HG02678 (cell line): ENCODE measurements at regions not wholly inside any gene's neighbourhood (a gene's known extent, or its start where the extent isn't known, plus 50 kb on each side); places are given as distances from the start of the nearest gene placed in this dataset.

ENCODE experiments used
- ATAC-seq: cut with Tn5 transposase; IDR thresholded peaks from one replicate; pipeline ENCODE4 v1.9.1; 2021; ENCODE audit warnings: mild to moderate bottlenecking, moderate library complexity; ENCODE audit not compliant: unreplicated experiment

DNA sequence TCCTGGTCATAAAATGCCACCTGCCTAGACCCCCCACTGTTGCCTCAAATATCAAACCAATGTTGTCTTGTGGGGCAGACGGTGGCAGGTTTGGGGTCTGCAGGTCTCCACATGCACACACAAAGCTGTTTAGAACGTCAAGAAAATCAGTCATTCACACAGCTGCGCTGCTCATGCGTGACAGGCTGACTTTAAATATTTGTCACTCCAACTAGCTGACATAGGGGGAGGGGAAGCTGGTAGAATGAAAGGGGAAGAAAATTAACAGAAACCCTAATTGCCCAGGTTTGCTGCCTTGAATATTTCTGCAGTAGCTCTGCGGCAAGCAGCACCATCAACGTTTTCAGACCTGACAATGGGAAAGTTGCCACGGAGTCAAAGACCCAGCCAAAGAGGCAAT is 201.8 kb downstream of the ABHD5 start:
- ATAC-seq: peak; percentile 75

DNA sequence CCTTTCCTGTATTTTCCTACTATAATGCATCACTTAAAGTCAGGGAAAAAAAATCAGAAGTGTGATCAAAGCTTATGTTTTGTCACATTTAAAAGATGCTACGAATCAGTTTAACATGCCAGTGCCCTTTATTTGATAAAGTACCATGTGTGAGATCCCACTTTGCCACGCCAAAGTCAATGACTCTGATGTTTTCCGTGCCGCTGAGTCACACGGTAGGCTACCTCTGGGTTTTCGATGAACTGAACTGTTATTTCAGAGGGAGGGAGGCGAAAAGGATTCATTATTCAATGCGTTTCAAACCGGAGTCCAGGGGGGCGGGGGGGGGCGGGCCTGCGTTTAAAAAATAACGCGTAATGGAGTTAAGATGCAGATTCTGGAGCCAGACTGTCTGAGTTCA is 203.0 kb downstream of the ABHD5 start:
- ATAC-seq: no peak

DNA sequence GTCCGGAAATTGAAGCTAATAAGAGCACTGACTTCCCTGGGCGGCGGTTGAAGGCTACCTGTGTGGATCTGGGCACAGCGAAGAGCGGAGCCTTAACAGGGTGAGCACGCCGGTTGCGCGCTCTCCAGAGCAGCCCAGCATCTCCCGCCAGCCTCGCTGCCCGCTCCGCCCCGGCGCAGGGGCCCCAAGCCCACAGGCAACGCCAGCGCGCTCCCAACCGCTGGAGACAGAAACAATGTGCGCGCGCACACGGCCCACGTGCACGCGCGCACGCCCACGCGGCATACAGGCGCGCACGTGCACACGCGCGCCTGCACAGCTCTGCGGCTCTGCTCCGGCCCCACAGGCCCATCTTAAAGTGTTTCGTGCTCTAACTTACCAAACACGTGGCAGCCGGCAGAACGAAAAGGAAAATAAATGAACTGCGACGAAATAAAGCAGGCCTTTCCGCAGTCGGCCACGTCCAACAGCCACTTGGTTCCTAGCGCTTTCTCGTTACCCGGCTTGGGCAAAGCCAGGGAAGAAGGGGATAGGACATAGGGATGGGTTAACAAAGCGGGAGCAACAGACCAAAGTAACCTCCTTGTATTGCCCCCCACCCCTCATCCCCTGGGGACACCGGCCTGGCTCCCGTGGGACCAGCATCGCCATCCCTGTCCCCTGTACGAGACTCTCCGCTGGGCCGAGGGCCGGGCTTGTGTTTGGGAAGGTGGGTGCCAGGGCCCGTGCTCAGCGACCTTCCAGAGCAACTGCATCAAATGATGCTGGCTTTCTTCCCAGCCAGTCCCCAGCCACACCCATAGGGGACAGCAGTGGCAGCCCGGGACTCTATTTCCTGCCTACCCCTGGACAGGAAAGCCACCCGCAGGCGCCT is 203.7 kb downstream of the ABHD5 start:
- peak; percentile 59 for ATAC-seq

DNA sequence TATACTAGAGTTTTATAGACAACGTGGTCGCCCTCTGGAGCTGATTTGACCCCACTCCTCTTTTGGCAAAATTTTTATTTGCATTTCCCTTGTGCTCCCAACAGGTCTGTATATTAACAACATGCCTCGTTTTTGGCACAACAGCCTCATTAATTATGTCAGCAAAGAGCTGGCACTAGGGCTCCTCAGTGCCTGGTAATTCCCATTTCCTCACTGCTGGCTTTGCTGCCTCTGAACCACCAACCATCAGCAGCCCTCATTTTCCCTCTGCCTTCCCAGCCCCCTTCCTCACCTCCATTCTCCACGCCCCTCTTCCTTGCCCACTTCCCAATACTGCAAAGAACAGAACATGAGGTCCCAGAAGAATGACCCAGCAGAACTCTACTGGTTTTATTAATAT is 204.8 kb downstream of the ABHD5 start:
- no peak for ATAC-seq

DNA sequence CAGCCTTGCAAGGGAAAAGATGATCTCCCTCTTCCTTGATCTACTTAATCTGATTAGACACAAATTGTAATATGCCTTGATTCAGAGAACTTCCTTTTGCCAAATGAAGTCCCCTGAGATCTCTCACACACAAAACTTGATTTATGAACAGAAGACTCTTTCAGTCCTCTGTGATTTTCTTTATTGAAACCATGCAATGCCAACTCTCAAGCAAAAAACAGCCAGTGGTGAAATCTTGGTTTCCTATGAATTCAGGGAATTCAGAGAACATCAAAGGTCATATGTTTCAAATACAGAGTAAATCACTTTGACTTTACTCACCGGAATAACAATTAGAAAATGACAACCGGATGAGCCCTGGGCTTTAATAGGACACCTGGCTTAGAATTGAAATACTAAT is 211.7 kb downstream of the ABHD5 start:
- no peak for ATAC-seq

DNA sequence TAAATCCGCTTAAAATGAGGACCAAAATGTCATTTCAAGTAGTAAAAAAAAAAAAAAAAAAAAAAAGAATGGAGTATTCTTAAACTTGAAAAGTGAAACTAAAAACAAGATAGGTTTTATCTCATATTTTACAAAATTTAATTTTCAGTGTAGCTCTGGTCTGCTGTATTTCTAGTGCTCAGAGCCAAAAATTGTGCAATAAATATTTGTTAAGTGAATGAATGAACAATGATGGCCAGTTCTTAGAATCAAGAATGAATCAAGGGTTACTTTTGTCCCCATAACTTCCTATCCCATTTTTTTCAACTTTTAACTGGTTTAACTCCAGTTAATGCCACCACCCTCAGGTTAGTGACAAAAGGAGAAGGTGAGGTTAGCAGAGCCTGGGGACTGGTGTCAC is 214.4 kb downstream of the ABHD5 start:
- no peak for ATAC-seq

DNA sequence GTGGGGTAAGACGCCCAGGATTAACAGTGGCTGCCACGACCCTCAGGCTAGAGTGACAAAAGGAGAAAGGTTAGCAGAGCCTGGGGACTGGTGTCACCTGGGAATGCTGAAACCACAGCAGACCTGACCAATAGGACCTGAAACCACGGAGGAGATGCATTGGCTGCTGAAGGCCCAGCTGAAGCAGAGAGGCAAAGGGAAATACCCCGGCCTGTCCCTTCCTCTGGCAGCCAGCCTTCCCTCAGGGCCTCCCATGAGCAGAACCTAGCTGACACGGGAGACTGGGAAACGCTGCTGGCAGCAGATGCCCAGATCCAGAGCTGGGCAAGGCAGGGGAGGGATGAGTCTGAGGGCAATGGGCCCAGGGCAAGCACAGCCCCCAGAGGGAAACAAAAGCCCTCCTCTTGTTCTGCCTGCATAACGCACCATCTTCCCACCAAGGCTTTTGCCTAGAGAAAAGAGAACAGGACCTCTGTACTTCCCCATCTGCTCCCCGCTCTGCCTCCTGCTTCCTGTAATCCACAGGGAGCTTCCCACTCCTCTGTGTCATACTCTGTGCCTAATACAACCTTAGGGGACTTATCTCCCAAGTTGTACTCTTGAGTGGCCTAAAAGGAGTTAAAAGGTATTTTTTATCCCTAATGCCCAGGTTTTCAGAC is 216.2 kb downstream of the ABHD5 start:
- peak; percentile 44 for ATAC-seq

DNA sequence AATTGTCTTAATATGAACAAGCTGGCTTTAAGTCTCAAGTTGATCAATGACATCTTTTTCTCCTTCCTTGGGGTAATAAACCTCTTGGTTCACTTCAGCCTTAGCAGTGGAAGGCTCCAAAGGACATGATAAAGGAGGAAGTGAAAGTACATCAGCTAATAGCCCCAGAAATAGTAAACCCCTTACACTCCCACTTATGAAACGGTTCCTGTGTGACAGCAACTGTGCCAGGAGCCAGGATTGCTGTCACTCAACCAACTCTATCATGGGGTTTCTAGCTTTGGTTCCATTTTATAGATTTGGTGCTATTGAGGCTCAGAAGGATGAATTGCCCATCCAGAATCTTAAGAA is 216.7 kb downstream of the ABHD5 start:
- ATAC-seq: peak; percentile 95

DNA sequence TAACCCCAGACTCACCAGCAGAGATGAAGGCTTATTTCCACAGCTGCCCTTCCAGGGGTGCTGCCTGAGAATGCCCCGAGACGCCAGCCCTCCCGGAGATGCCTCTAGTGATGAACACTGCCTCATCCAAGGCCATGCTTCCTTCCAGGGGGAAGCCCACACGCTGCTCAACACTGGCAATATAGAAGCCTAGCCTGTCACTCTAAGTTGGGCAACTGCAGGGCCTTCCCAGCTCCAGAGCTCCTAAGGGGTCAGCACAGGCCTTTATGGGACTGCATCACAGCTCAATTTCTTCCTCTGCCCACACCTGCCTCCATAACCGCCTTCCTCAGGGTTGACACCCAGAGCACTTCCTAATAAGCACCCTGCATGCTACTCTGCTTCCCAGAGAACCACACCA is 217.7 kb downstream of the ABHD5 start:
- no peak for ATAC-seq

DNA sequence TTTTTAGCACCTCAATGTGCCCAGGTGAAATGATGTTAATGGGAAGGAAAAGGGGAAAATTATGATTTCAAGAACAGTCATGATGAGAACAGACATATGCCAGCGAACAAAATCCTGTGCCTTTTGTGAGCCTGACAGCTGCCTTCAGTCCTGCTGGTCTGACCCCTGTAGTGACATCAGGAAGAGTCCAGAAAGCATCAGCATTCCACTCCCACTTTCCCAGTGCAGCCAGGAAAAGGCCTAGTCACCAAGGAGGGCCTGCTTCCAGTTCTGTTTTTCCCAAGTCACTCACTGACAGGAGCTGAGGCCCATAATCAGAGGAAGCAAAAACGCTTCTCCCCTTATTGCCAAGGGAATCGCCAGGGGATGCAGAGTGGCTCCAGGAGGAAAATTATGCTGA is 218.4 kb downstream of the ABHD5 start:
- no peak for ATAC-seq

DNA sequence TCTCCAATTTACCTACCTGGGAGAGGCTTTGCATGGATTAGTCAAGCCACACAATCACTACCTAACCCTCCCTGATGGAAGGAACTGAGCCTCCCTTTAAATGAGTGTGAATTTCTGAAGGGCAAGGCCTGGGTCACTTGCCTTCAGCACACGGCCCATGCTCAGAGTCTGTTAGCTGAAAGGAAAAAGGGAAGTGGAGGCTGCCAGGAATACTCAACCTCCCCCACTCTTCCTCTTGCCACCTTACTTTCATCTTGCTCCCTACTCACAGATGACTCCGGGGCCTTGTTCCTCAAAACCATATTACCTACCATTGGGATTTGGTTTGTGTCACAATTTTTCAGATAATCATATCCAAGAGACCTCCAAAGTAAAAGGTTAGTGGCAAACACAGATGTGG is 220.0 kb downstream of the ABHD5 start:
- ATAC-seq: no peak

DNA sequence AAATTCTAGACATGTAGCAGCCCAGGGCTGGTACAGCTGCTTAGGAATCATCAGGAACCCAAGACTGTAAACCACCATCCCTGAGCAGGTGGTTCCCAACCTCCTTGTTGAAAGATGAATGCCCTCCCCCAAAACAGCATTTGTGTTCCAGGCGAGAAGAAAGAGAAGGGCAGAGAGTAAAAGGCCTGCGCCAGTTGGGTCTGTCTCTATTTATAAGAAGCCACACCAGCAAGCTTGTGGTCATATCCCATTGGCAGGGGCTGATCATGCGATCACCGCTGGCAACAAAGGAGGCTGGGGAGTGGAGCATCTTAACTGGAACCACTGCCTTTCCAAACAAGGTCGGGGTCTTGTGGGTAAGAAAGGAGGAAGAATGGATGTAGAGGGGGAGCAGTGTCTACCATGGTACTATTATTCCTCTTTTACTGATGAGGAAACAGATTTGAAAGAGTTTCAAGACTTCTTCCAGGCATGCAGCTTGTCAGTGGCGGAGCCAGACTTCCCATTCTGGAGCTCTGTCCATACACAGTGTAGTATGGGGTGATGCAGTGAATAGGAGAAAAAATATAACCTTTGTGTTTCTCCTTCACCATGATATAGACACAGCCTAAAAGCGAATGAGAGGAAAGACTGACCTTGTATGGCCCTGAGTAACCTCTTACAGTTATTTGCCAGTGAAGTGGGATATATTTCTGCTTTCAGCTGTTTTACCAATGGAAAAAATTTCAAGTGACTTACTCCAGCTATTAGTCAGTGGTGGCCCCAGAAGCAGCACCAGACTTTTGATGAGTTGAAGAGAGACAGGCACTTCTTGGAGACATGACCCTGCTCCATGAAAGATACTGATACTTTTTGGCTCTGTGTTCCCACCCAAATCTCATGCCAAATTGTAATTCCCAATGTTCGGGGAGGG is 222.6 kb downstream of the ABHD5 start:
- ATAC-seq: no peak

DNA sequence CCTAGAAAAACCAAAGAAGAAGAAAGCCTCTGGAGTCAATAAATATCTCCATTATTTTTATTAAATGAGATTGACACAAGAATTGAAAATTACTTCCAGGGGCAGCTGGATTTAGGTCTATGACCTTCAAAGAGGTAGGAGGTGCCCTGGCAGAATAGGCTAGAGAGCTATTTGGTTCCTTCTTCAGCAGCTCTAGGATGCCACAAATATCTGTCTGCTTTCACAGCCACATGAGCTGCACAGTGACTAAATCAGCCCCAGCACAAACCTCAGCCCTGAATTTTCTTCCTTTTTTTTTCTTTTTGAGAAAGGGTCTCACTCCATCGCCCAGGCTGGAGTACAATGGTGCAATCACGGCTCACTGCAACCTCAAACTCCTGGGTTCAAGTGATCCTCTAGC is 223.5 kb downstream of the ABHD5 start:
- no peak for ATAC-seq

DNA sequence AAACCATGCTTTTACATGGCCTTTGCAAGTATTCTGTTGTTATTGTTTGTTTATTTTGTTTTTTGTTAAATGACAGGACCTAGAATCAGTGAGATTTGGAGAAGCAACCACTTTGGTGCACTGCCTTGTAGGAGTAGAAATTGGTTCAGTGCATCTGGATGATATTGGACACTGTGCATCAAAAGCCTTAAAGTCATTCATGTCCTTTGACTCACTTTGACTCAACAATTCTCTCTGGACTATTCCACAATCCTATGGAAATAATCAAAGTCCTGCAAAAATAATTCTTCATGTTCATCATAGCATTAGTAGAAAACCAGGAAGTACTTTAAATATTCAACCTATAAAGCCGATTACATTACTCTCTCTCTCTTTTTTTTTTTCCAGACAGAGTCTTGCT is 224.8 kb downstream of the ABHD5 start:
- no peak for ATAC-seq

DNA sequence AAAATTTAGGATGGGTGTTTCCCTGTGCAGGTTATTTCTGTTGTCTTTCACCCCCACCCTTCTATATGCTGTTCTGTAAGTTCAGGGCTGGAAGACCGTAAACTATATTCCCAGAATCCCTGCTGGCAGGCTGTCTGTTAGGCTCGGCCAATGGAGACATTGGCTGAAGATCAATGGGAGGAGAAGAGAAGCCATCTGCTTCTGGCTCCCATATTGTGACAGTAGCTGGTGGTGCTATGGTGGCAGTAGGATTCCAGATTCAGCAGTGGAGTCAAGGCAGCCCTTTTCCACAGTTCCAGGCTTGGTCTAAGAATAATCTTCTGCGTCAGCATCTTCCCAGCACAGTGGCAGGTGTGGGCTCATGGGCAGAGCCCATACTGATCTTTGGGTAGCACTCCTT is 226.6 kb downstream of the ABHD5 start:
- no peak for ATAC-seq

DNA sequence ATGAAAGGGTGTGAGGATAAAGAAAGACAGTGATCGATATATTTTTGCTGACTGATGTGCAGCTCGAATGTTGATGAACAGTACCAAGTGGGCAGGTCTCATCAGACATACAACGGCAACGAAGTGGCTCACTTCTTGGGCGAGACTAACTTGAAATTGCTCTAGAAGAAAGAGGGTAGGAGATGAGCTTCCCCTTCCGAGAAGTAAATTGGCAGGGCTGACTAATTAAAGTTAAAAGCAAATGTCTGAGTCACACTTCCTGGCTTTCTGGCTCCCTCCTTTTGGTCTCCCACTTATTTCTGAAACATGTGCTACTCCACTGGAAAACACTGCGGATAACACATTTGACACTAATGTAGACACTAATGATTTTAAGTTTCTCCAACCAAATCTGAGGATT is 228.3 kb downstream of the ABHD5 start:
- ATAC-seq: no peak

DNA sequence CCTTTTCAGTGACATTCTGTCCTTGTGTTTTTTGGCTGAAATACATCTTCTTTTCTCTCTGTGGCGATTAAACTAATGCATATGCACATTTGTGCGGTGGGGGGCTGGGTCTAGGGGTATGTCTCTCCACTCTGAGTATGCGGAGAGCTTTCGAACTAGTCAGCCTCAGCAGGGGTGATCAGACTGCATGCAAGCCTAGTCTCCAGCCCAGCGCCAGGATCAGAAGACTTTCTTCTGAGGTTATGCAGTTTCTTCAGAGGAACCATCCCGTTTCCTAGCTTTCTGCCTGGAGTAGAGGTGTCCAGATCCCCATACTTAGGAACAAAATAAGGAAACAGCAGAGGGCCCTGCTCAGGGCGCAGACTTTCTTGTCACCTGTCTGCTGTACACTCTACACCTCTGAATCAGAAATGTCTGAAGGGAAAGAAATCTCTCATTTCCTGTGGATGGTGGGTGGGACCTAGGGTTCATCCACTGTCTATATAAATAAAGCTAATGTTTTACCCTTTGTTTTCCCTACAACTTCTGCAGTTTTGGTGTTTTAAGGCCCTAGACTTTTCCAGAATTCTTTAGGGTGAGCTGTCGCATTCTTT is 230.4 kb downstream of the ABHD5 start:
- no peak for ATAC-seq

DNA sequence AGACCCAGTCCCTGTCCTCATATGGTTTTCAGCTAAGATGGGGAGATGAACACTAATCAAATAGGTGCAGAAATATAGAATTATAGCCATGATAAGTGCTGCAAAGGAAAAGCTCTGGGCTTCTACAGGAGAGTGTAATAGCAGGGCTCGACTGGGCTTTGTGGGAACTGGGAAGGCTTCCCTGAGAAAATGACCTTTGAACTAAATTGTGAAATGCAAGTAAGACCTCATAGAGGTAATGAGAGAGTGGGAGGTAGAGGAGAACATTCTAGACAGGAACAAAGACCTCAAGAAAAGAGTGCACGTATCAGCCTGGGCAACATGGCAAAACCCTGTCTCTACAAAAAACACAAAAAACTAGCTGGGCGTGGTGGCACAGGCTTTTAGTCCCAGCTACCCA is 231.6 kb downstream of the ABHD5 start:
- no peak for ATAC-seq

DNA sequence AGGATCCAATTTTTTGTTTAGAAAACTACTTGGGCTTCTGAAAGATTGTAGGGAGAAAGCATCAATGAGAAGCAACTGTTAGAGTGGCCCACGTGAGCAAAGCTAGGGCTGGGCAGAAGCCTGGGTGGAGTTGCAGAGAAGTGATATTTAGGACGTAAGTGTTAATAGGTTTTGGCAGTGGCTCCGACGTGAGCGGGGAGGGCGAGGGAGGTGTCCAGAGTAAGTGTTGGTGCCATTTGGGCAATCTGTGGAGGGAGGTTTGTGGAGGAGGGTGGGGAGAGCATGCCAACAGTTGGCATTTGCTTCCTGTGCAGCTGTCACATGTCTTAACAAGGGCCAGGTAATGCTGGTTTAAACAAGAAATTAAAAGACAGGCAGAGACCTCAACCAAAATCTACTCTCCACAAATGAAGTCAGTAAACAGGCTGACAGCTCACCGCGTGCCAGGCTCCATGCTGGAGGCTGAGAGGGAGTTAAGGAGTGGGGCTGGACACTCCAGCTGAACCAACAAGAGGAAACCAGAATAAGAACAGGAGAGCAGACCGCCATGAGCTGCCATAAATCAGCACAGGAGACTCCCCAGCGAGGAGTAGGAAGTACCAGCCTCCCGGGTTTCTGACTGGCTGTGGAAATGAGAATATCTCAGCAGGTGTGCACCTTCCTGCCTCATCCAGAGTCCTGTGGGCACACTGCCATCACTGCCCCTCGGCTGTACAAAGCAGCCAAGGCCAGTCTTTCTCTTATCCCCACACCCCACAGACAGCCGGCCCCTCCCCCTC is 232.6 kb downstream of the ABHD5 start:
- no peak for ATAC-seq

DNA sequence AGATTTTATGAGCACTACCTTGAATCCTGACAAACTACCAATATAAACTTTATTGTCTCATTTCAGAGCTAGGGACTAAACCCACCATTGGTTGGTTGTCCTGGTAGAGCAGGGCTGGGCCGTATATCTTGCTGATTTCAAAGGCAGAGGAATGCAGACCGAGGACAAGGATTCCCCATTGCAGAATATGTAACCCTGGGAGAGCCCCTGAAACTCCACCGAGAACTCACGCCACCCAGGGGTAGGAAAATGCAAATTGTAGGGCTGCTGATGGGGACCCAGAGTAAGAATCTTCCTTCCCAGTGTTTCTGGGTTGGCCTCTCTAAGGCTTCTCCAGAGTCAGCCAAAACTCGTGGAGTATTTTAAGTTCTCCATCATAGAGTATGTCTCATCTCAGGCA is 235.3 kb downstream of the ABHD5 start:
- ATAC-seq: no peak
